ENCODE measurements at regions not wholly inside any gene's neighbourhood (a gene's known extent, or its start where the extent isn't known, plus 50 kb on each side); places are given as distances from the start of the nearest gene placed in this dataset.
"Not testable (repeated sequence)": the region's sequence is repeated elsewhere in the genome, so short reads cannot be mapped to it uniquely, and the experiment has no call there.

GRCh38 chr6:14478381-14479225 lies 361.0 kb downstream of the CD83 start:
- DNase-seq (ENCODE audit: low read depth in 2 of 2) = no peak

GRCh38 chr6:14481946-14482345 lies 364.4 kb downstream of the CD83 start:
- not testable (repeated sequence) for DNase-seq (ENCODE audit: low read depth in 2 of 2)

GRCh38 chr6:14487625-14488024 lies 370.1 kb downstream of the CD83 start:
- DNase-seq (ENCODE audit: low read depth in 2 of 2) = no peak

GRCh38 chr6:14488180-14488579 lies 370.6 kb downstream of the CD83 start:
- no peak for DNase-seq (ENCODE audit: low read depth in 2 of 2)

GRCh38 chr6:14489445-14489844 lies 371.9 kb downstream of the CD83 start:
- no peak for DNase-seq (ENCODE audit: low read depth in 2 of 2)

GRCh38 chr6:14498748-14499147 lies 381.2 kb downstream of the CD83 start:
- no peak for DNase-seq (ENCODE audit: low read depth in 2 of 2)

GRCh38 chr6:14499309-14499708 lies 381.7 kb downstream of the CD83 start:
- DNase-seq (ENCODE audit: low read depth in 2 of 2) = no peak

GRCh38 chr6:14499841-14500240 lies 382.3 kb downstream of the CD83 start:
- no peak for DNase-seq (ENCODE audit: low read depth in 2 of 2)

- DNase-seq (ENCODE audit: low read depth in 2 of 2) = no peak
These were observed 383.2 kb downstream of the CD83 start for GRCh38 chr6:14500809-14501208.

- no peak for DNase-seq (ENCODE audit: low read depth in 2 of 2)
These were observed 383.7 kb downstream of the CD83 start for GRCh38 chr6:14501240-14501639.

GRCh38 chr6:14501914-14502313 lies 384.3 kb downstream of the CD83 start:
- DNase-seq (ENCODE audit: low read depth in 2 of 2) = no peak

- DNase-seq (ENCODE audit: low read depth in 2 of 2) = peak in 1 of 2 donors; percentile 0
These were observed 385.0 kb downstream of the CD83 start for GRCh38 chr6:14502551-14502950.

- no peak for DNase-seq (ENCODE audit: low read depth in 2 of 2)
These were observed 387.8 kb downstream of the CD83 start for GRCh38 chr6:14505401-14505800.

GRCh38 chr6:14506656-14507246 lies 389.2 kb downstream of the CD83 start:
- no peak for DNase-seq (ENCODE audit: low read depth in 2 of 2)

- no peak for DNase-seq (ENCODE audit: low read depth in 2 of 2)
These were observed 391.5 kb downstream of the CD83 start for GRCh38 chr6:14509120-14509519.

GRCh38 chr6:14510038-14510437 lies 392.5 kb downstream of the CD83 start:
- no peak for DNase-seq (ENCODE audit: low read depth in 2 of 2)

GRCh38 chr6:14511061-14511586 lies 393.6 kb downstream of the CD83 start:
- DNase-seq (ENCODE audit: low read depth in 2 of 2) = no peak

- no peak for DNase-seq (ENCODE audit: low read depth in 2 of 2)
These were observed 394.7 kb downstream of the CD83 start for GRCh38 chr6:14512246-14512645.

- DNase-seq (ENCODE audit: low read depth in 2 of 2) = no peak
These were observed 396.2 kb downstream of the CD83 start for GRCh38 chr6:14513496-14514393.

GRCh38 chr6:14516956-14517355 lies 399.4 kb downstream of the CD83 start:
- no peak for DNase-seq (ENCODE audit: low read depth in 2 of 2)

- DNase-seq (ENCODE audit: low read depth in 2 of 2) = no peak
These were observed 400.0 kb downstream of the CD83 start for GRCh38 chr6:14517516-14518105.

Measured in stimulated activated CD8-positive, alpha-beta memory T cell treated with anti-CD3 and anti-CD28 coated beads, Interleukin-15, amount 100 ng/mL, for 48 hours (primary cell).